ENCODE measurements at regions not wholly inside any gene's neighbourhood (a gene's known extent, or its start where the extent isn't known, plus 50 kb on each side); places are given as distances from the start of the nearest gene placed in this dataset.

- no peak overlapping the region for H2AFZ ChIP-seq (ENCODE audit: low read depth, low read length)
- no peak overlapping the region for H3K27ac ChIP-seq (ENCODE audit: low read length, poor library complexity, severe bottlenecking)
- 71% methylated on average over 2 of the region's 2 CpGs for WGBS
These were observed 124.7 kb upstream of the MGMT start for GRCh38 chr10:129342385-129342784.

GRCh38 chr10:129343141-129343540, 123.9 kb upstream of the MGMT start:
- DNase-seq: no peak
- H3K9me3 ChIP-seq (ENCODE audit: control insufficient read depth, low read length): no peaks in the 10 kb centered on the region

More at GRCh38 chr10:129342385-129342784, 124.7 kb upstream of the MGMT start:
- no peak overlapping the region for H3K4me2 ChIP-seq (ENCODE audit: low read length, poor library complexity, severe bottlenecking)
- peaks cover 4% of the 10 kb centered on the region for H3K4me1 ChIP-seq (ENCODE audit: control insufficient read depth, insufficient read depth, low read depth, low read length)
- no peak overlapping the region for H3K9ac ChIP-seq (ENCODE audit: low read length)
- no peak overlapping the region for H3K18ac ChIP-seq (ENCODE audit: low read depth in 1 of 2, low read length in 2 of 2)
- no peak overlapping the region for H3K23ac ChIP-seq (ENCODE audit: low read length in 2 of 2)
- H4K8ac ChIP-seq (ENCODE audit: low read length): no peak overlapping the region
- no peak overlapping the region for H3K4me3 ChIP-seq (ENCODE audit: insufficient read depth in 1 of 2, low read depth in 1 of 2, low read length in 2 of 2)
- no peaks in the 10 kb centered on the region for H3K79me1 ChIP-seq (replicated peaks; ENCODE audit: low read length, poor library complexity, severe bottlenecking)
- peaks cover 0 to 4% of the 10 kb centered on the region in 2 experiments for H3K27me3 ChIP-seq (ENCODE audit: control insufficient read depth in 1 of 2, insufficient read depth in 1 of 2, low read length in 2 of 2)
- H2BK120ac ChIP-seq (ENCODE audit: low read depth, low read length): no peak overlapping the region
- H2BK12ac ChIP-seq (ENCODE audit: low read length in 2 of 2): no peak overlapping the region
- DNase-seq: no peak
- no peak overlapping the region for H4K91ac ChIP-seq (ENCODE audit: low read length)
- H3K4ac ChIP-seq (ENCODE audit: low read depth in 1 of 2, low read length in 2 of 2): no peak overlapping the region
- H3K36me3 ChIP-seq (ENCODE audit: control insufficient read depth in 1 of 2, insufficient read depth in 2 of 2, low read depth in 1 of 2, low read length in 2 of 2): no peaks in the 10 kb centered on the region
- H3K14ac ChIP-seq (ENCODE audit: low read length in 2 of 2): no peak overlapping the region
- no peak overlapping the region for H2AK5ac ChIP-seq (ENCODE audit: low read length, severe bottlenecking)
- no peak overlapping the region for H2BK15ac ChIP-seq (ENCODE audit: low read depth, poor library complexity, severe bottlenecking)
- no peak overlapping the region for H2BK5ac ChIP-seq (ENCODE audit: low read depth, low read length, poor library complexity, severe bottlenecking)
- no peaks in the 10 kb centered on the region for H3K9me3 ChIP-seq (ENCODE audit: control insufficient read depth, low read length)

GRCh38 chr10:129344103-129344502, 122.9 kb upstream of the MGMT start:
- H3K4me2 ChIP-seq (ENCODE audit: low read length, poor library complexity, severe bottlenecking): no peak overlapping the region
- H2AK5ac ChIP-seq (ENCODE audit: low read length, severe bottlenecking): no peak overlapping the region
- no peak overlapping the region for H3K23ac ChIP-seq (ENCODE audit: low read length in 2 of 2)
- no peak overlapping the region for H4K8ac ChIP-seq (ENCODE audit: low read length)
- H3K36me3 ChIP-seq (ENCODE audit: control insufficient read depth in 1 of 2, insufficient read depth in 2 of 2, low read depth in 1 of 2, low read length in 2 of 2): no peaks in the 10 kb centered on the region
- H2BK120ac ChIP-seq (ENCODE audit: low read depth, low read length): no peak overlapping the region
- H3K4me3 ChIP-seq (ENCODE audit: insufficient read depth in 1 of 2, low read depth in 1 of 2, low read length in 2 of 2): no peak overlapping the region
- 95% methylated on average over 15 of the region's 15 CpGs for WGBS
- no peak overlapping the region for H3K9ac ChIP-seq (ENCODE audit: low read length)
- no peak overlapping the region for H3K18ac ChIP-seq (ENCODE audit: low read depth in 1 of 2, low read length in 2 of 2)
- H2BK15ac ChIP-seq (ENCODE audit: low read depth, poor library complexity, severe bottlenecking): no peak overlapping the region
- no peak overlapping the region for H2BK12ac ChIP-seq (ENCODE audit: low read length in 2 of 2)
- no peak overlapping the region for H3K14ac ChIP-seq (ENCODE audit: low read length in 2 of 2)
- no peaks in the 10 kb centered on the region for H3K9me3 ChIP-seq (ENCODE audit: control insufficient read depth, low read length)
- peaks cover 4% of the 10 kb centered on the region for H3K4me1 ChIP-seq (ENCODE audit: control insufficient read depth, insufficient read depth, low read depth, low read length)
- H3K79me1 ChIP-seq (replicated peaks; ENCODE audit: low read length, poor library complexity, severe bottlenecking): no peaks in the 10 kb centered on the region
- no peak for DNase-seq
- no peak overlapping the region for H3K27ac ChIP-seq (ENCODE audit: low read length, poor library complexity, severe bottlenecking)
- H2BK5ac ChIP-seq (ENCODE audit: low read depth, low read length, poor library complexity, severe bottlenecking): no peak overlapping the region
- no peak overlapping the region for H2AFZ ChIP-seq (ENCODE audit: low read depth, low read length)
- peaks cover 0 to 4% of the 10 kb centered on the region in 2 experiments for H3K27me3 ChIP-seq (ENCODE audit: control insufficient read depth in 1 of 2, insufficient read depth in 1 of 2, low read length in 2 of 2)
- H4K91ac ChIP-seq (ENCODE audit: low read length): no peak overlapping the region
- no peak overlapping the region for H3K4ac ChIP-seq (ENCODE audit: low read depth in 1 of 2, low read length in 2 of 2)

More at GRCh38 chr10:129343141-129343540, 123.9 kb upstream of the MGMT start:
- H3K36me3 ChIP-seq (ENCODE audit: control insufficient read depth in 1 of 2, insufficient read depth in 2 of 2, low read depth in 1 of 2, low read length in 2 of 2): no peaks in the 10 kb centered on the region
- no peak overlapping the region for H3K23ac ChIP-seq (ENCODE audit: low read length in 2 of 2)
- H3K18ac ChIP-seq (ENCODE audit: low read depth in 1 of 2, low read length in 2 of 2): no peak overlapping the region
- H3K14ac ChIP-seq (ENCODE audit: low read length in 2 of 2): no peak overlapping the region
- 93% methylated on average over 8 of the region's 9 CpGs for WGBS
- no peak overlapping the region for H2BK15ac ChIP-seq (ENCODE audit: low read depth, poor library complexity, severe bottlenecking)
- no peak overlapping the region for H4K91ac ChIP-seq (ENCODE audit: low read length)
- H3K4ac ChIP-seq (ENCODE audit: low read depth in 1 of 2, low read length in 2 of 2): no peak overlapping the region
- no peak overlapping the region for H3K9ac ChIP-seq (ENCODE audit: low read length)
- no peak overlapping the region for H4K8ac ChIP-seq (ENCODE audit: low read length)
- no peak overlapping the region for H3K27ac ChIP-seq (ENCODE audit: low read length, poor library complexity, severe bottlenecking)
- H2AK5ac ChIP-seq (ENCODE audit: low read length, severe bottlenecking): no peak overlapping the region
- no peak overlapping the region for H2BK120ac ChIP-seq (ENCODE audit: low read depth, low read length)
- H2AFZ ChIP-seq (ENCODE audit: low read depth, low read length): no peak overlapping the region
- H3K27me3 ChIP-seq (ENCODE audit: control insufficient read depth in 1 of 2, insufficient read depth in 1 of 2, low read length in 2 of 2): peaks cover 0 to 4% of the 10 kb centered on the region in 2 experiments
- H2BK12ac ChIP-seq (ENCODE audit: low read length in 2 of 2): no peak overlapping the region
- peaks cover 4% of the 10 kb centered on the region for H3K4me1 ChIP-seq (ENCODE audit: control insufficient read depth, insufficient read depth, low read depth, low read length)
- no peaks in the 10 kb centered on the region for H3K79me1 ChIP-seq (replicated peaks; ENCODE audit: low read length, poor library complexity, severe bottlenecking)
- H3K4me3 ChIP-seq (ENCODE audit: insufficient read depth in 1 of 2, low read depth in 1 of 2, low read length in 2 of 2): peak overlapping the region in 1 of 2 experiments; percentile 2
- H3K4me2 ChIP-seq (ENCODE audit: low read length, poor library complexity, severe bottlenecking): no peak overlapping the region
- H2BK5ac ChIP-seq (ENCODE audit: low read depth, low read length, poor library complexity, severe bottlenecking): no peak overlapping the region

- H3K23ac ChIP-seq (ENCODE audit: low read length in 2 of 2): no peak overlapping the region
- peaks cover 0 to 4% of the 10 kb centered on the region in 2 experiments for H3K27me3 ChIP-seq (ENCODE audit: control insufficient read depth in 1 of 2, insufficient read depth in 1 of 2, low read length in 2 of 2)
These were observed 122.2 kb upstream of the MGMT start for GRCh38 chr10:129344731-129345355.

More at GRCh38 chr10:129344731-129345355, 122.2 kb upstream of the MGMT start:
- Histone ChIP-seq H2BK120ac (ENCODE audit: low read depth, low read length) (no peak overlapping the region), H3K27ac (ENCODE audit: low read length, poor library complexity, severe bottlenecking) (no peak overlapping the region), H3K9me3 (ENCODE audit: control insufficient read depth, low read length) (no peaks in the 10 kb centered on the region), H4K91ac (ENCODE audit: low read length) (no peak overlapping the region), H2AK5ac (ENCODE audit: low read length, severe bottlenecking) (no peak overlapping the region), H2BK12ac (ENCODE audit: low read length in 2 of 2) (no peak overlapping the region), H3K4me3 (ENCODE audit: insufficient read depth in 1 of 2, low read depth in 1 of 2, low read length in 2 of 2) (no peak overlapping the region), H3K36me3 (ENCODE audit: control insufficient read depth in 1 of 2, insufficient read depth in 2 of 2, low read depth in 1 of 2, low read length in 2 of 2) (no peaks in the 10 kb centered on the region), H3K9ac (ENCODE audit: low read length) (no peak overlapping the region), H2AFZ (ENCODE audit: low read depth, low read length) (no peak overlapping the region), H3K4me2 (ENCODE audit: low read length, poor library complexity, severe bottlenecking) (no peak overlapping the region), H2BK15ac (ENCODE audit: low read depth, poor library complexity, severe bottlenecking) (no peak overlapping the region), H4K8ac (ENCODE audit: low read length) (no peak overlapping the region), H3K4ac (ENCODE audit: low read depth in 1 of 2, low read length in 2 of 2) (no peak overlapping the region), H3K79me1 (replicated peaks; ENCODE audit: low read length, poor library complexity, severe bottlenecking) (no peaks in the 10 kb centered on the region), H3K14ac (ENCODE audit: low read length in 2 of 2) (no peak overlapping the region), H3K18ac (ENCODE audit: low read depth in 1 of 2, low read length in 2 of 2) (no peak overlapping the region), H3K4me1 (ENCODE audit: control insufficient read depth, insufficient read depth, low read depth, low read length) (peaks cover 4% of the 10 kb centered on the region), H2BK5ac (ENCODE audit: low read depth, low read length, poor library complexity, severe bottlenecking) (no peak overlapping the region)
- WGBS: 71% methylated on average over 11 of the region's 12 CpGs
- DNase-seq: no peak

Measured in mesenchymal stem cell (in vitro differentiated cells and primary cell).